ENCODE measurements at regions not wholly inside any gene's neighbourhood (a gene's known extent, or its start where the extent isn't known, plus 50 kb on each side); places are given as distances from the start of the nearest gene placed in this dataset.

DNA sequence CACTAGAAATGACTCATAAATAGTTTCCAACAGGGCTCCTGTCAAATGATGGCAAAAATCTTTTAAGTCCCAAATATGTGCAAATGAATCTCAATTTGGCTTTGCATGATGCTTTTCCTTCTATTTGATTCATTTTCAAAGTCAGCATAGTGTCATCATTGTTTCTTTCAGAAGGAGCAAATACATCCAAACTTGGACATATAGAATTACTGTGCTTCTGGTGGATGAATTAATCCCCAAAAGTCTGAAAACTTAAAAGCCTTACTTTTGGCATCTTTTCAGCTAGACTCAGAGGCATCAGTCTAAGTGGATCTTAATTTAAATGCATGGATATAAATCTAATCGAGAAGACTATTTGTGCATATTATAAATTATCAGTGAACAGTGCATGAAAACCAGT lies 578.1 kb upstream of the FZD8 start:
- TF ChIP-seq TCF12 (IDR thresholded peaks at IDR 0.05; ENCODE audit: low read depth, low read length) (no peak), POLR2A (IDR thresholded peaks at IDR 0.05; ENCODE audit: control extremely low read depth in 1 of 2, low read depth in 2 of 2, low read length in 2 of 2) (no peak), TEAD4 (IDR thresholded peaks at IDR 0.05; ENCODE audit: low read depth, low read length) (no peak), SIN3A (conservative IDR thresholded peaks at IDR 0.05 in 1 of 2, IDR thresholded peaks at IDR 0.05 in 1 of 2; ENCODE audit: low read depth in 1 of 2, low read length in 2 of 2) (no peak), EZH2 (IDR thresholded peaks at IDR 0.05; ENCODE audit: low read depth, low read length, severe bottlenecking) (no peak), POLR2AphosphoS5 (IDR thresholded peaks at IDR 0.05; ENCODE audit: low read depth, low read length) (no peak), GTF2F1 (IDR thresholded peaks at IDR 0.05; ENCODE audit: borderline replicate concordance, low read depth, low read length) (no peak), CHD2 (IDR thresholded peaks at IDR 0.05; ENCODE audit: low read length) (no peak), RAD21 (IDR thresholded peaks at IDR 0.05 in 1 of 2, conservative IDR thresholded peaks at IDR 0.05 in 1 of 2; ENCODE audit: low read depth in 2 of 2, low read length in 2 of 2) (no peak)
- TF ChIP-seq, protein P1, sequence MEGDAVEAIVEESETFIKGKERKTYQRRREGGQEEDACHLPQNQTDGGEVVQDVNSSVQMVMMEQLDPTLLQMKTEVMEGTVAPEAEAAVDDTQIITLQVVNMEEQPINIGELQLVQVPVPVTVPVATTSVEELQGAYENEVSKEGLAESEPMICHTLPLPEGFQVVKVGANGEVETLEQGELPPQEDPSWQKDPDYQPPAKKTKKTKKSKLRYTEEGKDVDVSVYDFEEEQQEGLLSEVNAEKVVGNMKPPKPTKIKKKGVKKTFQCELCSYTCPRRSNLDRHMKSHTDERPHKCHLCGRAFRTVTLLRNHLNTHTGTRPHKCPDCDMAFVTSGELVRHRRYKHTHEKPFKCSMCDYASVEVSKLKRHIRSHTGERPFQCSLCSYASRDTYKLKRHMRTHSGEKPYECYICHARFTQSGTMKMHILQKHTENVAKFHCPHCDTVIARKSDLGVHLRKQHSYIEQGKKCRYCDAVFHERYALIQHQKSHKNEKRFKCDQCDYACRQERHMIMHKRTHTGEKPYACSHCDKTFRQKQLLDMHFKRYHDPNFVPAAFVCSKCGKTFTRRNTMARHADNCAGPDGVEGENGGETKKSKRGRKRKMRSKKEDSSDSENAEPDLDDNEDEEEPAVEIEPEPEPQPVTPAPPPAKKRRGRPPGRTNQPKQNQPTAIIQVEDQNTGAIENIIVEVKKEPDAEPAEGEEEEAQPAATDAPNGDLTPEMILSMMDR (IDR thresholded peaks at IDR 0.05; ENCODE audit: control extremely low read depth in 1 of 3, insufficient read depth in 1 of 3, low read depth in 1 of 3, low read length in 3 of 3): no peak
- TF ChIP-seq, protein P2, sequence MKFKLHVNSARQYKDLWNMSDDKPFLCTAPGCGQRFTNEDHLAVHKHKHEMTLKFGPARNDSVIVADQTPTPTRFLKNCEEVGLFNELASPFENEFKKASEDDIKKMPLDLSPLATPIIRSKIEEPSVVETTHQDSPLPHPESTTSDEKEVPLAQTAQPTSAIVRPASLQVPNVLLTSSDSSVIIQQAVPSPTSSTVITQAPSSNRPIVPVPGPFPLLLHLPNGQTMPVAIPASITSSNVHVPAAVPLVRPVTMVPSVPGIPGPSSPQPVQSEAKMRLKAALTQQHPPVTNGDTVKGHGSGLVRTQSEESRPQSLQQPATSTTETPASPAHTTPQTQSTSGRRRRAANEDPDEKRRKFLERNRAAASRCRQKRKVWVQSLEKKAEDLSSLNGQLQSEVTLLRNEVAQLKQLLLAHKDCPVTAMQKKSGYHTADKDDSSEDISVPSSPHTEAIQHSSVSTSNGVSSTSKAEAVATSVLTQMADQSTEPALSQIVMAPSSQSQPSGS (IDR thresholded peaks at IDR 0.05; ENCODE audit: low read length): no peak
